Stomach (tissue), 8 donors: ENCODE measurements at regions not wholly inside any gene's neighbourhood (a gene's known extent, or its start where the extent isn't known, plus 50 kb on each side); places are given as distances from the start of the nearest gene placed in this dataset.

Experiments
- DNase-seq, 2 donors: peaks; one replicate each; pipeline versions ENCODE4 v3.0.0 to v3.0.0-alpha.2; 2013 to 2019
- H3K27ac ChIP-seq, 5 donors: fragments of 200-600 bp in 4 of 5; sonication (generic) in 4 of 5; one replicate each; pipeline ENCODE4 v1.5.1; 2013 to 2019; ENCODE audit warnings: mild to moderate bottlenecking in 1 of 5, moderate library complexity in 1 of 5
- H3K27me3 ChIP-seq, 3 donors: fragments of 200-600 bp; sonication (generic); one replicate each; pipeline ENCODE4 v1.5.1; 2017 to 2019; ENCODE audit warnings: mixed run types in 1 of 3
- H3K36me3 ChIP-seq, 4 donors: fragments of 200-600 bp; sonication (generic); 1 replicate in 3 of 4; 2 replicates in 1 of 4; pipeline ENCODE4 v1.5.1; 2016 to 2019
- H3K4me1 ChIP-seq, 4 donors: fragments of 200-600 bp; sonication (generic); one replicate each; pipeline ENCODE4 v1.5.1; 2016 to 2019
- H3K4me3 ChIP-seq, 4 donors: fragments of 200-600 bp; sonication (generic) in 3 of 4; one replicate each; pipeline ENCODE4 v1.5.1; 2016 to 2019; ENCODE audit warnings: mild to moderate bottlenecking in 1 of 4
- H3K9me3 ChIP-seq, 4 donors: fragments of 200-600 bp; sonication (generic); one replicate each; pipeline ENCODE4 v1.5.1; 2016 to 2019
- CTCF ChIP-seq, 7 experiments: fragments of 450-650 bp in 4 of 7; fragments of 200-600 bp in 3 of 7; sonication (generic) in 3 of 7; IDR thresholded peaks; one replicate each; pipeline ENCODE4 v1.5.1; 2016 to 2019; ENCODE audit warnings: antibody characterized with exemption in 7 of 7, control low read depth in 2 of 7, mild to moderate bottlenecking in 1 of 7
- EP300 ChIP-seq: sonication (generic); formaldehyde crosslinking; IDR thresholded peaks from one replicate; pipeline ENCODE4 v1.6.1; 2017; ENCODE audit warnings: antibody characterized with exemption
- POLR2A ChIP-seq, 4 donors: fragments of 450-650 bp; IDR thresholded peaks; one replicate each; pipeline ENCODE4 v1.6.1; 2016; ENCODE audit warnings: antibody characterized with exemption in 4 of 4, control low read depth in 2 of 4, mild to moderate bottlenecking in 1 of 4, moderate library complexity in 1 of 4
- POLR2AphosphoS5 ChIP-seq, 3 donors: sonication (generic); formaldehyde crosslinking; IDR thresholded peaks; one replicate each; pipeline ENCODE4 v1.6.1; 2016; ENCODE audit warnings: antibody characterized with exemption in 3 of 3
- WGBS, 5 donors: extraction: QIAGEN DNeasy Blood & Tissue Kit in 3 of 5; methylation state at CpG; one replicate each; pipeline versions ENCODE4 v1.1.5 to v1.1.7; 2013 to 2018; 5-methylcytosine and 5-hydroxymethylcytosine counted together
- intact Hi-C: fragments of 100-400 bp; cut with DNase I; formaldehyde crosslinking; loops from one replicate; pipeline ENCODE4 v1.15.1; 2023; ENCODE audit warnings: low total_unique reads
- donor health status: healthy with polysubstance abuse.
- donor health status: Bipolar disorder and iron deficiency.
- donor health status: healthy.

GRCh38 chr2:116238511-116238910 is 1576.0 kb upstream of the DDX18 start:
- DNase-seq, result no peak
- H3K4me3 ChIP-seq, result no peak overlapping the region
- intact Hi-C loops, result no loop called here
- H3K27me3 ChIP-seq, result no peaks in the 10 kb centered on the region
- no peaks in the 10 kb centered on the region for H3K36me3 ChIP-seq
- H3K27ac ChIP-seq, result no peak overlapping the region
- no peak for TF ChIP-seq POLR2A (IDR thresholded peaks at IDR 0.05)
- TF ChIP-seq CTCF (IDR thresholded peaks at IDR 0.05), result no peak
- no peak for TF ChIP-seq POLR2AphosphoS5 (IDR thresholded peaks at IDR 0.05)
- TF ChIP-seq EP300, result no peak
- H3K9me3 ChIP-seq, result peaks cover 0 to 23% (median 12%) of the 10 kb centered on the region in 4 donors
- no peaks in the 10 kb centered on the region for H3K4me1 ChIP-seq

- 57 to 71% (median 64%) methylated on average over 4 of the region's 4 CpGs for WGBS, 5 donors
- no peaks in the 10 kb centered on the region for H3K4me1 ChIP-seq
- no peak overlapping the region for H3K27ac ChIP-seq
- intact Hi-C loops, result no loop called here
- H3K9me3 ChIP-seq, result peaks cover 0 to 38% (median 17%) of the 10 kb centered on the region in 4 donors
- no peak for TF ChIP-seq POLR2A (IDR thresholded peaks at IDR 0.05)
- TF ChIP-seq EP300, result no peak
- no peak for TF ChIP-seq POLR2AphosphoS5 (IDR thresholded peaks at IDR 0.05)
- H3K27me3 ChIP-seq, result no peaks in the 10 kb centered on the region
- H3K36me3 ChIP-seq, result no peaks in the 10 kb centered on the region
- no peak for DNase-seq
- H3K4me3 ChIP-seq, result no peak overlapping the region
Measured at GRCh38 chr2:116250376-116250775, 1564.1 kb upstream of the DDX18 start.

GRCh38 chr2:116264872-116265271 is 1549.6 kb upstream of the DDX18 start:
- TF ChIP-seq CTCF (IDR thresholded peaks at IDR 0.05) (no peak), POLR2AphosphoS5 (IDR thresholded peaks at IDR 0.05) (no peak), POLR2A (IDR thresholded peaks at IDR 0.05) (no peak), EP300 (no peak)
- no peak for DNase-seq
- Histone ChIP-seq H3K9me3 (peaks cover 7 to 52% (median 26%) of the 10 kb centered on the region in 4 donors), H3K4me3 (no peak overlapping the region), H3K36me3 (no peaks in the 10 kb centered on the region), H3K4me1 (no peaks in the 10 kb centered on the region), H3K27ac (no peak overlapping the region), H3K27me3 (no peaks in the 10 kb centered on the region)
- WGBS, 5 donors, result 88 to 94% (median 92%) methylated on average over 5 of the region's 5 CpGs
- intact Hi-C loops, result no loop called here

GRCh38 chr2:116269040-116269439 is 1545.5 kb upstream of the DDX18 start:
- H3K27me3 ChIP-seq, result no peaks in the 10 kb centered on the region
- intact Hi-C loops, result no loop called here
- 90 to 95% (median 93%) methylated on average over 13 of the region's 13 CpGs for WGBS, 5 donors
- H3K36me3 ChIP-seq, result no peaks in the 10 kb centered on the region
- no peak for TF ChIP-seq POLR2AphosphoS5 (IDR thresholded peaks at IDR 0.05)
- TF ChIP-seq POLR2A (IDR thresholded peaks at IDR 0.05), result no peak
- no peak for TF ChIP-seq CTCF (IDR thresholded peaks at IDR 0.05)
- TF ChIP-seq EP300, result no peak
- H3K4me3 ChIP-seq, result no peak overlapping the region
- peaks cover 0 to 33% (median 12%) of the 10 kb centered on the region in 4 donors for H3K9me3 ChIP-seq
- H3K27ac ChIP-seq, result no peak overlapping the region
- H3K4me1 ChIP-seq, result no peaks in the 10 kb centered on the region
- DNase-seq, result no peak

- Histone ChIP-seq H3K36me3 (no peaks in the 10 kb centered on the region), H3K9me3 (no peaks in the 10 kb centered on the region), H3K27ac (no peak overlapping the region), H3K27me3 (no peaks in the 10 kb centered on the region), H3K4me3 (no peak overlapping the region), H3K4me1 (no peaks in the 10 kb centered on the region)
- TF ChIP-seq POLR2AphosphoS5 (IDR thresholded peaks at IDR 0.05) (no peak), CTCF (IDR thresholded peaks at IDR 0.05) (no peak), POLR2A (IDR thresholded peaks at IDR 0.05) (no peak), EP300 (no peak)
- intact Hi-C loops, result no loop called here
- whole genome bisulfite sequencing, 5 donors, result 69 to 83% (median 78%) methylated on average over 1 of the region's 1 CpG
- no peak for DNase-seq
Measured at GRCh38 chr2:116304328-116304727, 1510.2 kb upstream of the DDX18 start.
